LNCaP clone FGC (cell line): ENCODE measurements at regions not wholly inside any gene's neighbourhood (a gene's known extent, or its start where the extent isn't known, plus 50 kb on each side); places are given as distances from the start of the nearest gene placed in this dataset.

Source experiments
- DNase-seq: peaks from one replicate; pipeline ENCODE4 v3.0.0-alpha.2; 2011; ENCODE audit warnings: low read depth
- H3K4me3 ChIP-seq: 2 replicates; pipeline ENCODE4 v1.5.1; 2011; ENCODE audit warnings: mild to moderate bottlenecking, low read depth, low read length, control low read depth
- TF ChIP-seq, protein P1 (sequence below): IDR thresholded peaks from 2 replicates; pipeline ENCODE4 v1.5.1; 2012; ENCODE audit warnings: mild to moderate bottlenecking; ENCODE audit not compliant: control insufficient read depth, insufficient read depth; ENCODE audit errors: extremely low read depth

DNA sequence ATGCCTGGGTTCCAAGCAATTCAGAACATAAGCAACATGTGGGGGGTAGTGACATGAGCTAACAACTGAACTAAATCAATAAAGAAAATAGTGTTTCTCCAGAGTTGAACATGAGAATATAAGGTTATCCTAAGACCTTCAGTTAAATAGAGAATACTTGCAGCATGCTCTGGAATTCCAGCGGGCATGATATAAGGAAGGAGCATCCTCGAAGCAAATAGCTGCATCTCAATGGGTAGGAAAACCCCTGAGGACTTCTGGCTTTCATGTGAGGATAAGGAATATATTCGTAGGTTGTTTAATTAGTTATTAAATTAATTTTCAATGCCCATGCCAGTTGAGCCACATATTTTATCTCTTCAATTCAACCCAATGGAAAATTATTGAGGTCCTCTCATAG lies 631.2 kb upstream of the EPHA7 start:
- H3K4me3 ChIP-seq = no peak overlapping the region
- TF ChIP-seq, protein P1, sequence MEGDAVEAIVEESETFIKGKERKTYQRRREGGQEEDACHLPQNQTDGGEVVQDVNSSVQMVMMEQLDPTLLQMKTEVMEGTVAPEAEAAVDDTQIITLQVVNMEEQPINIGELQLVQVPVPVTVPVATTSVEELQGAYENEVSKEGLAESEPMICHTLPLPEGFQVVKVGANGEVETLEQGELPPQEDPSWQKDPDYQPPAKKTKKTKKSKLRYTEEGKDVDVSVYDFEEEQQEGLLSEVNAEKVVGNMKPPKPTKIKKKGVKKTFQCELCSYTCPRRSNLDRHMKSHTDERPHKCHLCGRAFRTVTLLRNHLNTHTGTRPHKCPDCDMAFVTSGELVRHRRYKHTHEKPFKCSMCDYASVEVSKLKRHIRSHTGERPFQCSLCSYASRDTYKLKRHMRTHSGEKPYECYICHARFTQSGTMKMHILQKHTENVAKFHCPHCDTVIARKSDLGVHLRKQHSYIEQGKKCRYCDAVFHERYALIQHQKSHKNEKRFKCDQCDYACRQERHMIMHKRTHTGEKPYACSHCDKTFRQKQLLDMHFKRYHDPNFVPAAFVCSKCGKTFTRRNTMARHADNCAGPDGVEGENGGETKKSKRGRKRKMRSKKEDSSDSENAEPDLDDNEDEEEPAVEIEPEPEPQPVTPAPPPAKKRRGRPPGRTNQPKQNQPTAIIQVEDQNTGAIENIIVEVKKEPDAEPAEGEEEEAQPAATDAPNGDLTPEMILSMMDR = no peak

GRCh38 chr6:94049001-94049400 lies 629.6 kb upstream of the EPHA7 start:
- TF ChIP-seq, protein P1 = no peak
- no peak overlapping the region for H3K4me3 ChIP-seq
- no peak for DNase-seq

More for the DNA sequence above, 631.2 kb upstream of the EPHA7 start:
- no peak for DNase-seq

DNA sequence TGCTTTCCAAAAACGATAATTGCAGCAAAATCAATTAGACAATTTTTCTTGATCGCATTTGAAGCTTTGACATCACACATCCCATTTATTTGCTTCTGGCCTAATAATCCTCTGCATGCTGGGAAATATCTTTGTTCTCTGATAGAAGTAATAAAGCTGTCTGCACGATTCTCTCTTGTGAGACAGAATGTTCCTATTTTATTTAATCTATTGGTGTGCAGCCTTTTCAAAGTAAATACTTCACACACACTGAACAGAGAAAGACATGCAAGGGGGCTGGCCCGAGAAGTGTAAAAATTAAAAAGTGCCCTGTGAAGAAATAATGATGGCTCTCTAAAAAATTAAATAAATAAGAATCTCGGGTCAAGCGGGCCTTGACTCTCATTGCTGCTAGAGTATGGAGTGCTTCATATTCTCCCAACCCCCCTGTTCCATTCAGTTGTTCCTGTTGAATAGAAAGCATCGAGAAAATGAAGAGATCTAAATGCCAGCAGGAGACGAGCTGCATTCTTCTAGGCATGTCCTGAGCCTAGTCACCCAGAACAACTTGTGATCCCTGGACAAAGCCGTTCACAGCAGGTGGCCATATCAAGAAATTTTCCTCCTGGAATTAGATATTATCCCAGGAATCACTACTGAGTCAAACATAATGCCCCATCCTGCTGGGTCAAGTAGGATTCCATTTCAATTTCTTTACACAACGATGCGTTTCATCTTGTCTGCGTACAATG lies 625.9 kb upstream of the EPHA7 start:
- TF ChIP-seq, protein P1 = no peak
- H3K4me3 ChIP-seq = no peak overlapping the region
- no peak for DNase-seq

DNA sequence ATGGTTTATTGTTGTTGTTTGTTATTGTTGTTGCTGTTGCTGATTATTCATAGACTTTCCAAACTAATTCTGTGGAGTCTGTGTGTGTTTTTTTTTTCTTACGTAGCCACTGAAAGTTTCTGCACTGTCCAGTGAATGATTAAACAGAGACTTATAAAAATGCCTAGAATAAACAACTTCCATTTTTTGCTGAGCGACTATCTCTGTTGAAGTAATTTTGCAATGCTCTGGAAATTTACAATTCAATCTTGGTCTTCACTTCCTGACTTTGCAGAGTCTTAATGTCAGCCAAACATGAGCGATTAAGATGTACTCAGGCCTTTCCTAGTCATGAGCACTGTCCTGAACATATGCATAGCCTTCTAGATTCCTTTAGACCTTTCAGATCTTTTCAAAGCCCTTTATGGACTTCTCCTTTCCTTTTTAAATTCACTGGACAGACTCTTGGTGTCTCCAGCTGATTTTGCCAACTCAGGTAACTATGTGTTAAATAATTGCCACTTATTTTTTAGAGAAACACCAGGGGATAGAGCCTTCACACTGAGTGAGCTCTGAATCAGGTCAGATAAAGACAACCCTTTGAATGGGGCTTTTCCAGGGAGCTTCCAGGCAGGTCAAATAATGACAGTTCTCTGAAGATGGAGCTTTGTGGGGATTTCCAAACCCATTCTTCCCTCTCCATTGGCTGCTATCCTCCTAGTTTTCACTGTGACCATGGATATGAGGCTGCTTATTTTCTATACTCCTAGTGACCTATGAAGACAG lies 622.8 kb upstream of the EPHA7 start:
- no peak for DNase-seq
- TF ChIP-seq, protein P1 = no peak
- no peak overlapping the region for H3K4me3 ChIP-seq

GRCh38 chr6:94036024-94036423 lies 616.7 kb upstream of the EPHA7 start:
- TF ChIP-seq, protein P1 = no peak
- DNase-seq = no peak

DNA sequence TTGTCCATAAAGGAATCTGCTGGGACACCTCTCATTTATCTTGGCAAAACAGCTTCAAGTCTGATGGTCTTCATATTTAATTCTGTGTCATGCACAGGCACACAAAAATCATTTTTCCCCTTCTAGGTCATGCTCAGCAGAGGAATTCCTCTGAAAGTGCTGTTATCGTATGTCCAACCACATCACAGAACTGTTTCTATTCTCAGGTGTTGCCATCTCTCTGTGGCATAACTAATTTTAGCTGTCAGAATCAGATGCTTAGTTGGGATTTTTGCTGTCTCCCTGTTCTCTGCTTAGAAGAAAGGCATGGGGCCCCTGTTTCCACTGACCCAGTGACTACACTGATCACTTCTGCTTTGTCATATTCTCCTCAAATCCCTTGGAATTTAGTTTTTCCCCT lies 608.0 kb upstream of the EPHA7 start:
- TF ChIP-seq, protein P1 = no peak
- no peak overlapping the region for H3K4me3 ChIP-seq
- DNase-seq = no peak

More at GRCh38 chr6:94036024-94036423, 616.7 kb upstream of the EPHA7 start:
- no peak overlapping the region for H3K4me3 ChIP-seq
